ENCODE measurements at regions not wholly inside any gene's neighbourhood (a gene's known extent, or its start where the extent isn't known, plus 50 kb on each side); places are given as distances from the start of the nearest gene placed in this dataset.

DNA sequence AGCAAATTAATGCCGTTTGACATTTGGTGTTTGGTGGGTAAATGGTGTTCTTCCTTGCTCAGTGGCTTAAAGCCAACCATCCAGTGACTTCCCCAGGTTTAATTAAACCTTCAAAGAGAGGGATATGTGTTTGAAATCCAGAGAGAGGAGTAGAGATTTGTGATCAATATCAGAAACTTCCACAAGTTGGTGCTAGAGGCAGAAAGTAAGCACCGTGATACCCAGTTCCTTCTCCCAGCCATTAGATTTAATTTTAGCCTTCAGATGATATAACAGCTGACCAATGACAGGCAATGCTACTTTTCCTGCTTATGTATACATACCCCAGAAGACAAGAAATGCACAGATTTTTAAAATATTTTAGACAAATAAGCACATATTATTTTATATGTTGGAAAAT is 398.5 kb downstream of the CDH2 start:
- in situ Hi-C loops (cut with MboI; ENCODE audit: low pct_unique_long_range_greater_than_20kb, low sequenced_read_pairs, unreplicated experiment): no loop called here
- DNase-seq (ENCODE audit: low spot score): no peak
- TF ChIP-seq, protein P1, sequence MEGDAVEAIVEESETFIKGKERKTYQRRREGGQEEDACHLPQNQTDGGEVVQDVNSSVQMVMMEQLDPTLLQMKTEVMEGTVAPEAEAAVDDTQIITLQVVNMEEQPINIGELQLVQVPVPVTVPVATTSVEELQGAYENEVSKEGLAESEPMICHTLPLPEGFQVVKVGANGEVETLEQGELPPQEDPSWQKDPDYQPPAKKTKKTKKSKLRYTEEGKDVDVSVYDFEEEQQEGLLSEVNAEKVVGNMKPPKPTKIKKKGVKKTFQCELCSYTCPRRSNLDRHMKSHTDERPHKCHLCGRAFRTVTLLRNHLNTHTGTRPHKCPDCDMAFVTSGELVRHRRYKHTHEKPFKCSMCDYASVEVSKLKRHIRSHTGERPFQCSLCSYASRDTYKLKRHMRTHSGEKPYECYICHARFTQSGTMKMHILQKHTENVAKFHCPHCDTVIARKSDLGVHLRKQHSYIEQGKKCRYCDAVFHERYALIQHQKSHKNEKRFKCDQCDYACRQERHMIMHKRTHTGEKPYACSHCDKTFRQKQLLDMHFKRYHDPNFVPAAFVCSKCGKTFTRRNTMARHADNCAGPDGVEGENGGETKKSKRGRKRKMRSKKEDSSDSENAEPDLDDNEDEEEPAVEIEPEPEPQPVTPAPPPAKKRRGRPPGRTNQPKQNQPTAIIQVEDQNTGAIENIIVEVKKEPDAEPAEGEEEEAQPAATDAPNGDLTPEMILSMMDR (IDR thresholded peaks at IDR 0.05; ENCODE audit: extremely low read depth, insufficient read depth, missing control alignments): no peak

DNA sequence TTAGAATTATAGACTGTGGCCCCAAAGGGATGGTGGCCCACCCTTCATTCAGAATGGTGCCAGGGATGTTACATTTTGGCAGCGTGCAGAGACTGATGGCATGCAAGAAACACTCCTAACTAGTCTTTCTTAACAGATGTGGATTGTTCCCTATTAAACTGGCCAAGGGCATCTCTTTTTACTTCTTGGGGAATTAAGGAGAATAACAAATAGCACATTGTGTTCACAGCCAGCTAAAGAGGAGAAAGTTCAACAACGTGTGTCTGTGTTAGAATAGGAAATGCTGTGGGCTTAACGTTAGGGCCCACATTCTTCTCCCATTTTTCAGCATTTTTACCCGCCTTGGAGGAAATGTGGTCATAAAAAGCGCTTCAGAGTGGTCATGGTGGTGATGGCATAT is 404.8 kb downstream of the CDH2 start:
- TF ChIP-seq, protein P1 (IDR thresholded peaks at IDR 0.05; ENCODE audit: extremely low read depth, insufficient read depth, missing control alignments): no peak
- in situ Hi-C loops (cut with MboI; ENCODE audit: low pct_unique_long_range_greater_than_20kb, low sequenced_read_pairs, unreplicated experiment): no loop called here
- no peak for DNase-seq (ENCODE audit: low spot score)

DNA sequence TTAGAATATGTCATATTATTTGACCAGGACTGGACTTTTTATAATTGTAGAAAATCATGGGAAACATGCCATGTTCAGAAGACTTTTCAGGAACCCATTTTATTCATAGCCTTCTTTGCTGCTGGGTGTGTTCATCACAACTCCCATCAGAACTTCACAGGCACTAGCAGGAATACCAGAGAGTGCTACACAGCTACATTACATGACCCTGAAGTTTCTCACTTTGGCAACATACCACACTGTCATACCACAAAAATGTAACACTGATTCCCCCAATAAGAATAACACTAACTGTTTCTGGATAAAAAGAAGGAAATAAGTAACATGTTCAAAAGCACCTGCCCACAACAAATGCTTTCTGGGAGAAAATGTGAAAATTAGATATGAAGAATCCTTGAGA is 405.4 kb downstream of the CDH2 start:
- TF ChIP-seq, protein P1 (IDR thresholded peaks at IDR 0.05; ENCODE audit: extremely low read depth, insufficient read depth, missing control alignments): no peak
- in situ Hi-C loops (cut with MboI; ENCODE audit: low pct_unique_long_range_greater_than_20kb, low sequenced_read_pairs, unreplicated experiment): no loop called here

GRCh38 chr18:27769152-27769551 is 407.8 kb downstream of the CDH2 start:
- TF ChIP-seq, protein P1 (IDR thresholded peaks at IDR 0.05; ENCODE audit: extremely low read depth, insufficient read depth, missing control alignments): no peak
- in situ Hi-C loops (cut with MboI; ENCODE audit: low pct_unique_long_range_greater_than_20kb, low sequenced_read_pairs, unreplicated experiment): no loop called here
- DNase-seq (ENCODE audit: low spot score): no peak

More for the DNA sequence above, 405.4 kb downstream of the CDH2 start:
- no peak for DNase-seq (ENCODE audit: low spot score)

DNA sequence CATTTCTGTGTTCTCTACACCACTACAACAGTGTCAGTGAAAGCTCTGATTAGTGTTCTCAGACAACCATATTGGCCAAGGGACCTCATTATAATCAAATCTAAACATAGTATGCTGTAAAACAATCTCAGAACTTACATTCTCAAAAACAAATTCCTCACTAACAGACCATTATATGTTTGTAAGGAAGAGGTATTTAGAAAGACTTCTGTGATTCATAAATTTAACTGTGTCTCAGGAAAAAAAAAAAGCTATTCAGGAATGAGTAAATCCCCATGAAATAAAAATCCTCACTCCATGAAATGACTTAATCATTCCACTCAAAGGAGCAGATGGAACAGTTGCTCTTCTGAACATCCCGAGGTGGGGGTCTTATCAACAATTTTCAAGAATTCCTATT is 413.0 kb downstream of the CDH2 start:
- TF ChIP-seq, protein P1 (IDR thresholded peaks at IDR 0.05; ENCODE audit: extremely low read depth, insufficient read depth, missing control alignments): no peak
- DNase-seq (ENCODE audit: low spot score): no peak
- in situ Hi-C loops (cut with MboI; ENCODE audit: low pct_unique_long_range_greater_than_20kb, low sequenced_read_pairs, unreplicated experiment): no loop called here

GRCh38 chr18:27763341-27763740 is 413.6 kb downstream of the CDH2 start:
- in situ Hi-C loops (cut with MboI; ENCODE audit: low pct_unique_long_range_greater_than_20kb, low sequenced_read_pairs, unreplicated experiment): no loop called here
- TF ChIP-seq, protein P1 (IDR thresholded peaks at IDR 0.05; ENCODE audit: extremely low read depth, insufficient read depth, missing control alignments): no peak
- DNase-seq (ENCODE audit: low spot score): no peak

DNA sequence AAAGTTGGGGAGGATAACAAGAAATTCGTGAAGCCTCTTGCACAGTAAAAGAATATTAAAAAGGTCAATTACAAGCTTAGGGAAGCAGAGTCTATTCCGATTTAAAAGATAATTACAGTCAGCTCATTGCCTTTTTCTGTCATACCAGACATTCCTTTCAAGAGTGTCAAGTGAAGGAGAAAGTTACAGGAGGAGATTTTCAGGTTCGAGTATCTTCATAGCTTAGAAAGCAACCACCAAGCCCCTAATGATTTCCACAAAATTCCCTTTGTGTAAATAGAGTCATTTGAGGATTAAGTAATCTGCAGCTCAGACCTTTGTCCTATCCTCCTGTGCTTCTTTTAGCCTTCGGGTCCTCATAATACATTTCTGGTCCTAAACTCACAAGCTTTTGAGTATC is 414.9 kb downstream of the CDH2 start:
- TF ChIP-seq, protein P1 (IDR thresholded peaks at IDR 0.05; ENCODE audit: extremely low read depth, insufficient read depth, missing control alignments): no peak
- no peak for DNase-seq (ENCODE audit: low spot score)
- in situ Hi-C loops (cut with MboI; ENCODE audit: low pct_unique_long_range_greater_than_20kb, low sequenced_read_pairs, unreplicated experiment): no loop called here
